ENCODE measurements at regions not wholly inside any gene's neighbourhood (a gene's known extent, or its start where the extent isn't known, plus 50 kb on each side); places are given as distances from the start of the nearest gene placed in this dataset.

DNA sequence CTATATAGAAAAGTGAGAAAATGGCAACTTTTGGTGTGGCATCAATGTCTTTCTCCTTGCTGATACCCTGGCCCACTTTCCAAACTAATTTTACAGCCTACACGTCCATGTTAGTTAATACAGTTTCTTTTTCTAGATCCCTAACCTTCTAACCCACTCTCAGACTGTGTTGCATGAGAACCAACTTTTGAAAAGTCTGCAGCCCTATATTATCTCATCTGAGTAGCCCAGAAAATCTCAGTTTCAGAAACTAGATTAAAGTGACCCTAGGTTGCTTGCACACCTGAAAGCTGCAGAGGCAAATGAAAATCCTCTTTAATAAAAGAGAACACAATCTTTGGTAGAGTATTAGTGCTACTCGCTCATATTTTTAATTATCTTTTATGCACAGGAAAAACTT is 371.6 kb upstream of the EMCN start:
- TF ChIP-seq, protein P1, sequence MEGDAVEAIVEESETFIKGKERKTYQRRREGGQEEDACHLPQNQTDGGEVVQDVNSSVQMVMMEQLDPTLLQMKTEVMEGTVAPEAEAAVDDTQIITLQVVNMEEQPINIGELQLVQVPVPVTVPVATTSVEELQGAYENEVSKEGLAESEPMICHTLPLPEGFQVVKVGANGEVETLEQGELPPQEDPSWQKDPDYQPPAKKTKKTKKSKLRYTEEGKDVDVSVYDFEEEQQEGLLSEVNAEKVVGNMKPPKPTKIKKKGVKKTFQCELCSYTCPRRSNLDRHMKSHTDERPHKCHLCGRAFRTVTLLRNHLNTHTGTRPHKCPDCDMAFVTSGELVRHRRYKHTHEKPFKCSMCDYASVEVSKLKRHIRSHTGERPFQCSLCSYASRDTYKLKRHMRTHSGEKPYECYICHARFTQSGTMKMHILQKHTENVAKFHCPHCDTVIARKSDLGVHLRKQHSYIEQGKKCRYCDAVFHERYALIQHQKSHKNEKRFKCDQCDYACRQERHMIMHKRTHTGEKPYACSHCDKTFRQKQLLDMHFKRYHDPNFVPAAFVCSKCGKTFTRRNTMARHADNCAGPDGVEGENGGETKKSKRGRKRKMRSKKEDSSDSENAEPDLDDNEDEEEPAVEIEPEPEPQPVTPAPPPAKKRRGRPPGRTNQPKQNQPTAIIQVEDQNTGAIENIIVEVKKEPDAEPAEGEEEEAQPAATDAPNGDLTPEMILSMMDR (IDR thresholded peaks at IDR 0.05): no peak
- H3K9me3 Mint-ChIP-seq: peaks cover 19% of the 10 kb centered on the region
- H3K27me3 Mint-ChIP-seq (ENCODE audit: low read depth, poor library complexity): no peaks in the 10 kb centered on the region
- no peak overlapping the region for H3K4me3 Mint-ChIP-seq
- no peaks in the 10 kb centered on the region for H3K36me3 Mint-ChIP-seq (ENCODE audit: low read depth)
- no peak overlapping the region for H3K27ac Mint-ChIP-seq
- no peak for DNase-seq
- no peaks in the 10 kb centered on the region for H3K4me1 Mint-ChIP-seq

DNA sequence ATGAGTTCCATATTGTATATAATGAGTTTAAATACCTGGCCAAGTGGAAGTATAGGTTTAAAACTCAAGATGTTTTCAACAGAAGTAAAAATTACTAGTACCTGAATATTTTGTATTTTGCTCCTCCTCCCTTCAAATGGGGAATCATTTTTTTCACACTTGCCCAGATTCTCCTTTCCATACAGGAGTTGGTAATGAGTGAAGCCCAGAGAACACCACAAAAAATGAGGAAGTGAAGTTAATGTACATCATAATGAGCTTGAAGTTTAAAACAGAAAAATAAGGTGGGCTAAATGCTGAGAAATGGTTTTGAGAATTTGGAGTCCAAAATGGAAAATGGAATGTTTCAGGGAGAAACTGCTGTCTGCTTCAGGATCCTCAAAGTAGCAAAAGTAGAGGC is 364.8 kb upstream of the EMCN start:
- Mint-ChIP-seq H3K27me3 (ENCODE audit: low read depth, poor library complexity) (peaks cover 2% of the 10 kb centered on the region), H3K27ac (no peak overlapping the region)

DNA sequence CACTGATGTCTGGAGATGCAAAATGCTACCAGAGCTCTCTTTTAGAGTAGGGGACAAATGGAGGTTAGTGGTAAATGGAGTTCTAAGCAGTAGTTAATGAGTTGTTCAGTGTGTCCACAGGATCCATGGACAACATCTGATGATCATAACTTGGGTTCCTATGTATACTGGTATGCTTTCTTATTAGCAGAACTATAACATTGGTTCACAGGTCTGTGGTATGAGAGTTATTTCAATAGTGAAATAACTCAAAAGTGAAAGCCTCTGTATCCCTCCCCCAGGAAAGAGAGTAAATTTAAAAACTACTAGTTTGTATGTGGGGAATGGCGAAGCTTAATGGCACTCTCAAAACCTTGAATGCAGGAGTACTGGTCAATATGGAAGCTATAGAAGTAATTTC is 363.5 kb upstream of the EMCN start:
- Mint-ChIP-seq H3K27ac (no peak overlapping the region), H3K4me3 (no peak overlapping the region)
- DNase-seq: no peak

More for the DNA sequence above, 364.8 kb upstream of the EMCN start:
- peaks cover 5% of the 10 kb centered on the region for H3K4me1 Mint-ChIP-seq
- TF ChIP-seq, protein P1 (IDR thresholded peaks at IDR 0.05): no peak
- no peak overlapping the region for H3K4me3 Mint-ChIP-seq
- H3K9me3 Mint-ChIP-seq: peaks cover 18% of the 10 kb centered on the region
- no peak for DNase-seq
- no peaks in the 10 kb centered on the region for H3K36me3 Mint-ChIP-seq (ENCODE audit: low read depth)

DNA sequence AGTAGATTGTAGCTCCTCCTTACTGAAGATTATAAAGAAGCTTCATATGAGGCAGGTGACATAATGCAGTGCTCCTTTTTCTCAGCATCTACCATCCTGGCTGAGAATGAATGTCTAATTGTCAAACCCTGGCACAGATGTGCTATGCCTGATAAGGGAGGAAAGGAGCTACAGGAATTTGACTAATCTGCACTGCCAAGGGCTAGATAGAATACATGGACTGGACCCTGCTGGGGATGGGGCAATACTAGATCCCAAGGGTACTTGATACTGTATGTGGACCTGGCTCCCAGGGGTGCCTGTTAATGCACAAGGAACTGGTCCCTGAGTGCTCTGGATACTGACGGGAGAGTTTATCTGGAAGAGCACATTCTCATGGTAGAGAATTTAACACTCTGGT is 362.2 kb upstream of the EMCN start:
- Mint-ChIP-seq H3K4me1 (peaks cover 5% of the 10 kb centered on the region), H3K36me3 (ENCODE audit: low read depth) (no peaks in the 10 kb centered on the region), H3K9me3 (peaks cover 5% of the 10 kb centered on the region), H3K27me3 (ENCODE audit: low read depth, poor library complexity) (peaks cover 2% of the 10 kb centered on the region), H3K4me3 (no peak overlapping the region), H3K27ac (no peak overlapping the region)
- DNase-seq: no peak
- TF ChIP-seq, protein P1 (IDR thresholded peaks at IDR 0.05): no peak

More for the DNA sequence above, 363.5 kb upstream of the EMCN start:
- Mint-ChIP-seq H3K36me3 (ENCODE audit: low read depth) (no peaks in the 10 kb centered on the region), H3K27me3 (ENCODE audit: low read depth, poor library complexity) (peaks cover 2% of the 10 kb centered on the region), H3K4me1 (peaks cover 5% of the 10 kb centered on the region), H3K9me3 (peaks cover 17% of the 10 kb centered on the region)
- TF ChIP-seq, protein P1 (IDR thresholded peaks at IDR 0.05): no peak

DNA sequence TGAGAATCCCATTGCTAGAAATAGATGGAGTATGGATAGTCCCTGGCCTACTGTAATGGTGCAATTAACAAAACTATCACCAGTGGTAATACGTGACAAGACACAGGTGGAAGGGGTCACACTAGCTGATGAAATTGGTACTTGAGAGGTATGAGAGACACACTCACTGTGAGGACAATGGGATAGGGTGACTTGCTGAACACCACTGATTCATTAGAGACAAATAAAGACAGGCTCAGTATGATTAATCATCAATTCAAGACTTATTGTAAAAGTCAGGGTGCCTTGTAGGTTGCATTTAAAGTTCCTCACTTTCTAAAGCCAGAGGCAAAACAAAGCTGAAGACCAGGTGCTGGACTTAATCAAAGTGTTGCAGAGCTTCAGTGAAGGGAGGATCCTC is 361.6 kb upstream of the EMCN start:
- Mint-ChIP-seq H3K27me3 (ENCODE audit: low read depth, poor library complexity) (peaks cover 2% of the 10 kb centered on the region), H3K4me3 (no peak overlapping the region), H3K36me3 (ENCODE audit: low read depth) (no peaks in the 10 kb centered on the region), H3K9me3 (peaks cover 3% of the 10 kb centered on the region), H3K4me1 (peaks cover 5% of the 10 kb centered on the region), H3K27ac (no peak overlapping the region)
- DNase-seq: no peak
- TF ChIP-seq, protein P1 (IDR thresholded peaks at IDR 0.05): no peak

DNA sequence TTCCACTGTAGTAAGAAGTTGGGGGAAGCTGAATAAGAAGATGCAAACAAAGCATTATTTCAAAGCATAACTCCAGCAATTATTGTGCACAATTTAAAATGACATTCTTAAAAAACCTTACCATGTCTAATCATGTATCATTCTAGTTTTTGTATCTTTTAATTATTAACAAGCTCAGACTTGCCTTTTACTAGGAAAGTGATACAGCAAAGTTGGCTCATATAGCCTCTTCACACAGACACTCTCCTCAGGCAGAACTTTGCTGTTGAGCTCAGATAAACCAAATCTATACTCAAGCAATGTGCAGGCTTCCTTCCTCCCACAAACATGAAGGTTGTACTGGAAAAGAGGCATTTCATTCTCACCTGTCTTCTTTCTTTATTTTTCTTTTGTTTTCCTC is 358.7 kb upstream of the EMCN start:
- Mint-ChIP-seq H3K4me3 (no peak overlapping the region), H3K9me3 (no peaks in the 10 kb centered on the region), H3K27me3 (ENCODE audit: low read depth, poor library complexity) (peaks cover 2% of the 10 kb centered on the region), H3K27ac (no peak overlapping the region), H3K36me3 (ENCODE audit: low read depth) (no peaks in the 10 kb centered on the region), H3K4me1 (peaks cover 5% of the 10 kb centered on the region)
- no peak for DNase-seq
- TF ChIP-seq, protein P1 (IDR thresholded peaks at IDR 0.05): no peak

All from nephron progenitor cell (in vitro differentiated cells).